ENCODE measurements at regions not wholly inside any gene's neighbourhood (a gene's known extent, or its start where the extent isn't known, plus 50 kb on each side); places are given as distances from the start of the nearest gene placed in this dataset.

DNA sequence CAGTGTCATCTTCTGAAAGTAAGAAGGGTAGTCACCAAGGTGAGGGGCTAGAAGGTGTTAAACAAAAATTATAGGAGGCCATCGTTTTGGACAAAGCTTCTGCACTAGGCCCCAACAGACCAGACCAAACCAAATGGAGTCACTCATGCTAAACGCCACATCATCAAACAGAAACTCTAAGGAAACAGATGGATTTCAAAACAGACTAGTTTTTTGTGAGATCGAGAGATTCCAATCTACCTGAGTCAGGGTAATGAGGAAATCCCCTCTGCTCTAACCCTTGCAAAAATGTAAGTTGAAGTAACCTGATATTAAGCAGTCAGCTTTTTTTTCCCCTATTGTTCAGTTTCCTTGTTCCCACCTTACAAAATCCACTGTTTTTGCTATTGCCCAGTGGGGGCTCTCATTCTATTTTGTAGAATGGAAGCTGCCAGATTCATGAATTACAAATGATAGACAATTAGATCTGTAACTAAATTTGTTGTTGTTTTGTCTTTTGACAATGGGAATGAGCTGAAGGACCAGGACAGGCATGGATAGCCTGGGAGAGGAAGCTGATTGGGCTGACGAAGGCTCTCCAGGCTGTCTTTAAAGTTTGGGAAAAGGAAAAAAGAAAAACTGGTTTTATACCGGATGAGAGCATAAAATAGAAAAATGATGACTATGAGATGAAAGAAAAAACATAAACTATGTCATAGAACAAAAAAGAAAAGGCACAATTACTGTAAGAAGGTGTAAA is 94.7 kb upstream of the ADAMTSL1 start:
- DNase-seq (ENCODE audit: low read depth), result peak; percentile 72
- H3K4me3 ChIP-seq (ENCODE audit: control insufficient read depth, low read depth, low read length), result no peak overlapping the region
- TF ChIP-seq, protein P1, sequence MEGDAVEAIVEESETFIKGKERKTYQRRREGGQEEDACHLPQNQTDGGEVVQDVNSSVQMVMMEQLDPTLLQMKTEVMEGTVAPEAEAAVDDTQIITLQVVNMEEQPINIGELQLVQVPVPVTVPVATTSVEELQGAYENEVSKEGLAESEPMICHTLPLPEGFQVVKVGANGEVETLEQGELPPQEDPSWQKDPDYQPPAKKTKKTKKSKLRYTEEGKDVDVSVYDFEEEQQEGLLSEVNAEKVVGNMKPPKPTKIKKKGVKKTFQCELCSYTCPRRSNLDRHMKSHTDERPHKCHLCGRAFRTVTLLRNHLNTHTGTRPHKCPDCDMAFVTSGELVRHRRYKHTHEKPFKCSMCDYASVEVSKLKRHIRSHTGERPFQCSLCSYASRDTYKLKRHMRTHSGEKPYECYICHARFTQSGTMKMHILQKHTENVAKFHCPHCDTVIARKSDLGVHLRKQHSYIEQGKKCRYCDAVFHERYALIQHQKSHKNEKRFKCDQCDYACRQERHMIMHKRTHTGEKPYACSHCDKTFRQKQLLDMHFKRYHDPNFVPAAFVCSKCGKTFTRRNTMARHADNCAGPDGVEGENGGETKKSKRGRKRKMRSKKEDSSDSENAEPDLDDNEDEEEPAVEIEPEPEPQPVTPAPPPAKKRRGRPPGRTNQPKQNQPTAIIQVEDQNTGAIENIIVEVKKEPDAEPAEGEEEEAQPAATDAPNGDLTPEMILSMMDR (IDR thresholded peaks at IDR 0.05; ENCODE audit: control insufficient read depth, insufficient read depth, low read depth, low read length, missing control alignments), result no peak

DNA sequence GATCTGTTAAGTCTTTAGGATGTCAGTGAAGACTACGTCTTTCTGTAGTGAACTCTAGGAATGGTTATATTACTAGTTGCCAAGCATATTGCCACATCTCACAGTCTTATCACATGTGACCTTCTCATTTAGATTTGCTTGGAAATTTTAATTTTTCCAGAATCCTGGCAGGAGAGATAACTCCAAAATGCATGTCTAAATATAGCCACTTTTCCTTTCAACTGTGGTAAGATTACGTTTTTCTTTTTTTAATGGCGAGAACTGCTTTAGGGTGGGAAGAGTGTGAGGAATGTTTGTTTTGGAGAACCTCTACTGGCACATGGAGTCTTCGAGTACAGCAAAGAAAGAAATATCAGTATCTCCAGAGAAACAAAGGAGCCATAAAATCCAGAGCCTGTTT is 91.7 kb upstream of the ADAMTSL1 start:
- no peak for DNase-seq (ENCODE audit: low read depth)
- H3K4me3 ChIP-seq (ENCODE audit: control insufficient read depth, low read depth, low read length), result no peak overlapping the region
- TF ChIP-seq, protein P1 (IDR thresholded peaks at IDR 0.05; ENCODE audit: control insufficient read depth, insufficient read depth, low read depth, low read length, missing control alignments), result no peak

DNA sequence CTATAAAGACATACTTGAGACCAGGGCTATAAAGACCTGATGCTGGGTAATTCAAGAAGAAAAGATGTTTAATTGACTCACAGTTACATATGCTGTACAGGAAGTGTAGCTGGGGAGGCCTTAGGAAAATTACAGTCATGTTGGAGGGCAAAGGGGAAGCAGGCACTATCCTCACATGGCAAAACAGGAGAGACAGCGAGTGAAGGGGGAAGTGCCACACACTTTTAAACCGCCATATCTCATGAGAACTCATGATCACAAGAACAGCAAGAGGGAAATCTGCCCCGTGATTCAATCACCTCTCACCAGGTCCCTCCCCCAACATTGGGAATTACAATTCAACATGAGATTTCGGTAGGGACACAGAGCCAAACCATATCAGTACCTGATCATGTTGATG is 89.9 kb upstream of the ADAMTSL1 start:
- no peak overlapping the region for H3K4me3 ChIP-seq (ENCODE audit: control insufficient read depth, low read depth, low read length)
- no peak for DNase-seq (ENCODE audit: low read depth)
- TF ChIP-seq, protein P1 (IDR thresholded peaks at IDR 0.05; ENCODE audit: control insufficient read depth, insufficient read depth, low read depth, low read length, missing control alignments), result no peak

DNA sequence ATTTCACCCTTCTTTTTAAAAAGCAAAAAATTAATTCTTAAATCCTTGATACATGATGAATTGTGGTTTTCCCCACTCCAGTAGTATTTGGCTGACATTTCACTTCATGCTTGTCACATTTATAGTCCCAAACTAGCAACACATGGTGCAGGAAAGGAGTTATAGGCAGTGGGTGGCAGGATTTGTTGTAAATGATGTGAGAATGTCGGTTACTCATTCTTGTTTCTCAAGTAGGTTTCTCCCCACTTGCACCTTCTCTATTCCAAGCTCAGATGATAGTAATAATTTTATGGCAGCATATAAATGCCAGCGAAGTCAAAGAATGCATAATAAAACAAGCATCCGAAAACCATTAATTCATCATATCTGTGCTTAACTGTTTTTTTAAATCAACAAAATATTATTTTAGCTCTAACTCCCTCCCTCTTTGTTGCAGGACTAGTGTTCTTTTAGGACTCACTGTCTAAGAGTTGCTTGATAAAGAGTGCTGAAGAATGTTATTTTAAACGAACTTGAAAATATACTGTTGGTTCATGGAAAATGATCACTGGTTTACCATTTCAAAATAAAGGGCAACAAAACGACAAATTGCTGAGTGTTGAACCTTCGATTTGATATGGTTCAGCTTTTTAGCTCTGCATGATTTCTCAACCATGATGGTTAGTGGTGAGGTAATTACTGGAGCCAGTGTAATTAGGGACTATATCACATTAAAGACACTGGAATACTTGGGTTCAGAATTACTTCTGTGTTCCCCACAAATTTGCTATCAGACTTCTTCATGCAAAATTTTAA is 88.1 kb upstream of the ADAMTSL1 start:
- TF ChIP-seq, protein P1 (IDR thresholded peaks at IDR 0.05; ENCODE audit: control insufficient read depth, insufficient read depth, low read depth, low read length, missing control alignments), result no peak
- DNase-seq (ENCODE audit: low read depth), result peak; percentile 93
- no peak overlapping the region for H3K4me3 ChIP-seq (ENCODE audit: control insufficient read depth, low read depth, low read length)

DNA sequence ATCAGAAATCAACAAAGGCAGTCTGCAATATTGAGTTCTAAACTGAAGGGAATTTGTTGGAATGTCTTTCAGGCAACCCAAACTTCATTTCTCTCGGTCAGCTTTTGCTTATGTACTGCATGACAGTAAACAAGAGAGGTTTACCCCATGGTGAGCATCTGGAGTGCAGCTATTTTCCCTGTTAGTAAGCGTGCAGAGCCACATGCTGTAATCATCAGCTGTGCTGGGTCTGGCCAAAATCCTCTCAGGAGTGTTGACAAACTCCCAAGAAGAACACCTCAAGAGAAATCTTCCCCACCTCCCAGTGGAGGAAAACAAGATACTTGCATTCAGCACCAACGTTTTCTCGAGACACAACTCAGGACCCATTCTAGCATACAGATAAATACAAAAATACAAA is 83.6 kb upstream of the ADAMTSL1 start:
- TF ChIP-seq, protein P1 (IDR thresholded peaks at IDR 0.05; ENCODE audit: control insufficient read depth, insufficient read depth, low read depth, low read length, missing control alignments), result no peak
- no peak for DNase-seq (ENCODE audit: low read depth)
- H3K4me3 ChIP-seq (ENCODE audit: control insufficient read depth, low read depth, low read length), result no peak overlapping the region

DNA sequence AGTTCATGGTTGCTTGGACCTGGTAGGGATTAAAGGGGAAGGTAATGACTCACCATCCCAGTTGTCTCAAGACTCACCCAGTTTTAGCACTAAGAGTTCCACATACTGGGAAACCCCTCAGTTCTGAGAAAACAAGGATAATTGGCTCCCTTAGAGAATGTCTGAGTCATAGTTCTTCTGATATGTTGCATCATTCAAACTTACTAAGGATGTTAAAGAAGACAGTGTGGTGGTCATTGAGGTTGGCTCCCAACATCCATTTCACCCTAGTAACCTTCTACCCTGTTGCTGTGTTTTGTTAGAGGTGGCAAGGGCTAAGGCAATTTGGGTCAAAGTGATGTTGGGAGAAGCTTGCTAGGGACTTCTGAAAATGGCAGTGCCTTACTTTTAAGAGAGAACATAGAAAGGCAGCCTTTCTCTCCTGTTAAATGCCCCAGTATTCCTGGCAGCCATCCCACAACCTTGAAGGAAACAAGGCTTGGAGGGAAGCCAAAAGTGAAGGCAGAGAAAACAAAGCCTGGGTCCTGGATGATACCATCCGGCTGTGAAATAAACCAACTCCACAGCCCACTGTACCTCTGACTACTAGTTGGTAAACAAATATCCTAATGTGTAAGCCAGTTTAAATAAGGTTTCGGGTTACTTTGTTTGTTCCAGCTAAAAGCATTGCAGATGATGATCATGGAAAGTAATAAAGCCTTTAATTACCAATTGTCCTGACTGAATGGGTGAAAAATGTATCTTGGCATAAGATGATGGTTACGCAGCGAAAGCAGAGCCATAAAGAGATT is 80.4 kb upstream of the ADAMTSL1 start:
- peak; percentile 90 for DNase-seq (ENCODE audit: low read depth)
- TF ChIP-seq, protein P1 (IDR thresholded peaks at IDR 0.05; ENCODE audit: control insufficient read depth, insufficient read depth, low read depth, low read length, missing control alignments), result no peak
- H3K4me3 ChIP-seq (ENCODE audit: control insufficient read depth, low read depth, low read length), result no peak overlapping the region

Measured in AG09309 (cell line).